ENCODE measurements at regions not wholly inside any gene's neighbourhood (a gene's known extent, or its start where the extent isn't known, plus 50 kb on each side); places are given as distances from the start of the nearest gene placed in this dataset.

GRCh38 chr9:95724253-95724991 is 151.1 kb upstream of the ERCC6L2 start (continued):
- TF ChIP-seq ZBTB4 (CRISPR knock-in tag; IDR thresholded peaks at IDR 0.05; ENCODE audit: borderline replicate concordance), result no peak
- TF ChIP-seq ZNF75D (CRISPR knock-in tag; IDR thresholded peaks at IDR 0.05; ENCODE audit: borderline replicate concordance), result no peak
- TF ChIP-seq SYNCRIP (IDR thresholded peaks at IDR 0.05; ENCODE audit: insufficient read depth, low read depth, low read length), result no peak
- TF ChIP-seq, protein P1, sequence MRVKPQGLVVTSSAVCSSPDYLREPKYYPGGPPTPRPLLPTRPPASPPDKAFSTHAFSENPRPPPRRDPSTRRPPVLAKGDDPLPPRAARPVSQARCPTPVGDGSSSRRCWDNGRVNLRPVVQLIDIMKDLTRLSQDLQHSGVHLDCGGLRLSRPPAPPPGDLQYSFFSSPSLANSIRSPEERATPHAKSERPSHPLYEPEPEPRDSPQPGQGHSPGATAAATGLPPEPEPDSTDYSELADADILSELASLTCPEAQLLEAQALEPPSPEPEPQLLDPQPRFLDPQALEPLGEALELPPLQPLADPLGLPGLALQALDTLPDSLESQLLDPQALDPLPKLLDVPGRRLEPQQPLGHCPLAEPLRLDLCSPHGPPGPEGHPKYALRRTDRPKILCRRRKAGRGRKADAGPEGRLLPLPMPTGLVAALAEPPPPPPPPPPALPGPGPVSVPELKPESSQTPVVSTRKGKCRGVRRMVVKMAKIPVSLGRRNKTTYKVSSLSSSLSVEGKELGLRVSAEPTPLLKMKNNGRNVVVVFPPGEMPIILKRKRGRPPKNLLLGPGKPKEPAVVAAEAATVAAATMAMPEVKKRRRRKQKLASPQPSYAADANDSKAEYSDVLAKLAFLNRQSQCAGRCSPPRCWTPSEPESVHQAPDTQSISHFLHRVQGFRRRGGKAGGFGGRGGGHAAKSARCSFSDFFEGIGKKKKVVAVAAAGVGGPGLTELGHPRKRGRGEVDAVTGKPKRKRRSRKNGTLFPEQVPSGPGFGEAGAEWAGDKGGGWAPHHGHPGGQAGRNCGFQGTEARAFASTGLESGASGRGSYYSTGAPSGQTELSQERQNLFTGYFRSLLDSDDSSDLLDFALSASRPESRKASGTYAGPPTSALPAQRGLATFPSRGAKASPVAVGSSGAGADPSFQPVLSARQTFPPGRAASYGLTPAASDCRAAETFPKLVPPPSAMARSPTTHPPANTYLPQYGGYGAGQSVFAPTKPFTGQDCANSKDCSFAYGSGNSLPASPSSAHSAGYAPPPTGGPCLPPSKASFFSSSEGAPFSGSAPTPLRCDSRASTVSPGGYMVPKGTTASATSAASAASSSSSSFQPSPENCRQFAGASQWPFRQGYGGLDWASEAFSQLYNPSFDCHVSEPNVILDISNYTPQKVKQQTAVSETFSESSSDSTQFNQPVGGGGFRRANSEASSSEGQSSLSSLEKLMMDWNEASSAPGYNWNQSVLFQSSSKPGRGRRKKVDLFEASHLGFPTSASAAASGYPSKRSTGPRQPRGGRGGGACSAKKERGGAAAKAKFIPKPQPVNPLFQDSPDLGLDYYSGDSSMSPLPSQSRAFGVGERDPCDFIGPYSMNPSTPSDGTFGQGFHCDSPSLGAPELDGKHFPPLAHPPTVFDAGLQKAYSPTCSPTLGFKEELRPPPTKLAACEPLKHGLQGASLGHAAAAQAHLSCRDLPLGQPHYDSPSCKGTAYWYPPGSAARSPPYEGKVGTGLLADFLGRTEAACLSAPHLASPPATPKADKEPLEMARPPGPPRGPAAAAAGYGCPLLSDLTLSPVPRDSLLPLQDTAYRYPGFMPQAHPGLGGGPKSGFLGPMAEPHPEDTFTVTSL (CRISPR knock-in tag; IDR thresholded peaks at IDR 0.05; ENCODE audit: borderline replicate concordance), result peak; percentile 91; the same call in 1 of the 2 replicates
- no peak for TF ChIP-seq ZFP90 (CRISPR knock-in tag; IDR thresholded peaks at IDR 0.05; ENCODE audit: borderline replicate concordance)
- no peak for TF ChIP-seq PAF1 (CRISPR knock-in tag; IDR thresholded peaks at IDR 0.05)
- TF ChIP-seq, protein P2, sequence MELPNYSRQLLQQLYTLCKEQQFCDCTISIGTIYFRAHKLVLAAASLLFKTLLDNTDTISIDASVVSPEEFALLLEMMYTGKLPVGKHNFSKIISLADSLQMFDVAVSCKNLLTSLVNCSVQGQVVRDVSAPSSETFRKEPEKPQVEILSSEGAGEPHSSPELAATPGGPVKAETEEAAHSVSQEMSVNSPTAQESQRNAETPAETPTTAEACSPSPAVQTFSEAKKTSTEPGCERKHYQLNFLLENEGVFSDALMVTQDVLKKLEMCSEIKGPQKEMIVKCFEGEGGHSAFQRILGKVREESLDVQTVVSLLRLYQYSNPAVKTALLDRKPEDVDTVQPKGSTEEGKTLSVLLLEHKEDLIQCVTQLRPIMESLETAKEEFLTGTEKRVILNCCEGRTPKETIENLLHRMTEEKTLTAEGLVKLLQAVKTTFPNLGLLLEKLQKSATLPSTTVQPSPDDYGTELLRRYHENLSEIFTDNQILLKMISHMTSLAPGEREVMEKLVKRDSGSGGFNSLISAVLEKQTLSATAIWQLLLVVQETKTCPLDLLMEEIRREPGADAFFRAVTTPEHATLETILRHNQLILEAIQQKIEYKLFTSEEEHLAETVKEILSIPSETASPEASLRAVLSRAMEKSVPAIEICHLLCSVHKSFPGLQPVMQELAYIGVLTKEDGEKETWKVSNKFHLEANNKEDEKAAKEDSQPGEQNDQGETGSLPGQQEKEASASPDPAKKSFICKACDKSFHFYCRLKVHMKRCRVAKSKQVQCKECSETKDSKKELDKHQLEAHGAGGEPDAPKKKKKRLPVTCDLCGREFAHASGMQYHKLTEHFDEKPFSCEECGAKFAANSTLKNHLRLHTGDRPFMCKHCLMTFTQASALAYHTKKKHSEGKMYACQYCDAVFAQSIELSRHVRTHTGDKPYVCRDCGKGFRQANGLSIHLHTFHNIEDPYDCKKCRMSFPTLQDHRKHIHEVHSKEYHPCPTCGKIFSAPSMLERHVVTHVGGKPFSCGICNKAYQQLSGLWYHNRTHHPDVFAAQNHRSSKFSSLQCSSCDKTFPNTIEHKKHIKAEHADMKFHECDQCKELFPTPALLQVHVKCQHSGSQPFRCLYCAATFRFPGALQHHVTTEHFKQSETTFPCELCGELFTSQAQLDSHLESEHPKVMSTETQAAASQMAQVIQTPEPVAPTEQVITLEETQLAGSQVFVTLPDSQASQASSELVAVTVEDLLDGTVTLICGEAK (IDR thresholded peaks at IDR 0.05), result no peak
- TF ChIP-seq, protein P2 (CRISPR knock-in tag; IDR thresholded peaks at IDR 0.05), result no peak

Measured in HepG2 (cell line).